Epithelial cell of proximal tubule (primary cell): ENCODE measurements at regions not wholly inside any gene's neighbourhood (a gene's known extent, or its start where the extent isn't known, plus 50 kb on each side); places are given as distances from the start of the nearest gene placed in this dataset.

Experiments used
- DNase-seq: peaks from one replicate; pipeline ENCODE4 v3.0.0-alpha.2; 2011; ENCODE audit warnings: low read depth
- H3K4me3 ChIP-seq: 2 replicates; pipeline ENCODE4 v1.5.1; 2011; ENCODE audit warnings: low read depth, mild to moderate bottlenecking, low read length
- TF ChIP-seq, protein P1 (sequence below): conservative IDR thresholded peaks from 2 replicates; pipeline ENCODE4 v1.5.1; 2012; ENCODE audit warnings: low read depth, mild to moderate bottlenecking, low read length

GRCh38 chr2:16013359-16013911, 73.1 kb downstream of the MYCN start:
- DNase-seq = no peak
- H3K4me3 ChIP-seq = no peak overlapping the region
- TF ChIP-seq, protein P1, sequence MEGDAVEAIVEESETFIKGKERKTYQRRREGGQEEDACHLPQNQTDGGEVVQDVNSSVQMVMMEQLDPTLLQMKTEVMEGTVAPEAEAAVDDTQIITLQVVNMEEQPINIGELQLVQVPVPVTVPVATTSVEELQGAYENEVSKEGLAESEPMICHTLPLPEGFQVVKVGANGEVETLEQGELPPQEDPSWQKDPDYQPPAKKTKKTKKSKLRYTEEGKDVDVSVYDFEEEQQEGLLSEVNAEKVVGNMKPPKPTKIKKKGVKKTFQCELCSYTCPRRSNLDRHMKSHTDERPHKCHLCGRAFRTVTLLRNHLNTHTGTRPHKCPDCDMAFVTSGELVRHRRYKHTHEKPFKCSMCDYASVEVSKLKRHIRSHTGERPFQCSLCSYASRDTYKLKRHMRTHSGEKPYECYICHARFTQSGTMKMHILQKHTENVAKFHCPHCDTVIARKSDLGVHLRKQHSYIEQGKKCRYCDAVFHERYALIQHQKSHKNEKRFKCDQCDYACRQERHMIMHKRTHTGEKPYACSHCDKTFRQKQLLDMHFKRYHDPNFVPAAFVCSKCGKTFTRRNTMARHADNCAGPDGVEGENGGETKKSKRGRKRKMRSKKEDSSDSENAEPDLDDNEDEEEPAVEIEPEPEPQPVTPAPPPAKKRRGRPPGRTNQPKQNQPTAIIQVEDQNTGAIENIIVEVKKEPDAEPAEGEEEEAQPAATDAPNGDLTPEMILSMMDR = no peak

GRCh38 chr2:16012626-16013358, 72.4 kb downstream of the MYCN start:
- DNase-seq = no peak
- TF ChIP-seq, protein P1 = no peak
- H3K4me3 ChIP-seq = no peak overlapping the region

DNA sequence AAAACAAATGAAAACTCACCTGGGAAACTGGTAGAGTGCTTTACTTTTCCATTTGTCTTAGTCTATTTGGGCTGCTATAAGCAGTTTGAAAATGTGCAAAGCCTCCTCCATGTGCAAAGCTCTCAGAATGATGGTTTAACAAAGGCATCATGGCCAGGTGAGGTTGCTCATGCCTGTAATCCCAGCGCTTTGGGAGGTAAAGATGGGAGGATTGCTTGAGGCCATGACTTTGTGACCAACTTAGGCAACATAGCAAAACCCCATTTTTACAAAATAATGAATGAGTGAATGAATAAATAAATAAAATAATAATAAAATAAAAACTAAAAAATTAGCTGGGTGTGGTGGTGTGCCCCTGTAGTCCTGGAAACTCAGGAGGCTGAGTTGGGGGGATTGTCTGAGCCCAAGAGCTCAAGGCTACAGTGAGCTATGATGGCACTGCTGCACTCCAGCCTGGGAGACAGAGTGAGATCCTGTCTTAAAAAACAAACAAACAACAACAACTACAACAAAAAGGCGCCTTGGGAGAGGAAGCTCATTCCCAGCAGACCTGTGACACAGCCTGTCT, 71.8 kb downstream of the MYCN start:
- TF ChIP-seq, protein P1 = no peak
- H3K4me3 ChIP-seq = no peak overlapping the region
- no peak for DNase-seq

- no peak for DNase-seq
- H3K4me3 ChIP-seq = no peak overlapping the region
- TF ChIP-seq, protein P1 = no peak
Observed at GRCh38 chr2:16011621-16011960, 71.2 kb downstream of the MYCN start.

DNA sequence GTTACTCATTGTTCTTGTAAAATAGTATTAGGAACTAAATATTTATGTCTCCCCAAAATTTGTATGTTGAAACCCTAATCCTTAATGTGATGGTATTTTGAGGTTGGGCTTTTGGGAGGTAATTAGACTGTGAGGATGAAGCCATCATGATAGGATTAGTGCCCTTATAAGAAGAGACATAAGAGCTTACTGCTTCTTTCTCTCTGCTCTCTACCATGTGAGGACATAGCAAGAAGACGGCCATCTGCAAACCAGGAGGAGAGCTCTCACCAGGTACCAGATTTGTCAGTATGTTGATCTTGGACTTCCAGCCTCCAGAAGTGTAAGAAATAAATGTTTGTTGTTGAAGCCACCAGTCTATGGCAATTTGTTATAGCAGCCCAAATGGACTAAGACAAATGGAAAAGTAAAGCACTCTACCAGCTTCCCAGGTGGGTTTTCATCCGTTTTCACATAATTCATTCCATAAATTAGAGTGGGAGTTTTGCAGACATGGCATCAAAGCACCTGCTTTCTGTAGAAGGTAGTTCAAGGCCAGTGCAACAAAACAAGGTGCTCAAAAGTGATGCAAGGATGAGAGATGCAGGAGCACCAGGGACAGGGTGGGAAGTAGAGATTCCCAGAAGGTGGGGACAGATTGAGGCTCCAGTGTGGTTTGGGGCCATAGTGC, 70.7 kb downstream of the MYCN start:
- TF ChIP-seq, protein P1 = no peak
- H3K4me3 ChIP-seq = no peak overlapping the region
- no peak for DNase-seq

DNA sequence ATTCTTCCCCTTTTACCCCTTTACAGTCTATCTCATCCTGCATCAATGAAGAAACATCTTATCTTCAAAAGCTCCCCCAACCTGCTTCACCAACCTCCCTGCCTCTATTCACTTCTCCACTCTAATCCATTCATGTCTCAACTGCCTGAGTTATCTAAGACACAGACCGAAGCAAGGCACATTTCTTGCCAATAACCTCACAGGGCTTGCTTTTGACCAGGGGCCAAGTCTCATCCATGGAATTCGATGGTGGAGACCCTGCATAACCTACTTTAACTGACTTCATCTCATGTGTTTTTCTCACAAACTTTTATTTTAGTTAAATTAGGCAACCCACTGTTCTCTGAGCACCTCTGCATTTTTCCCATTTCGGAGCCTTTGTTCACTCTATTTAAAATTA, 69.7 kb downstream of the MYCN start:
- H3K4me3 ChIP-seq = no peak overlapping the region
- TF ChIP-seq, protein P1 = no peak
- DNase-seq = no peak

GRCh38 chr2:16009560-16009959, 69.2 kb downstream of the MYCN start:
- H3K4me3 ChIP-seq = no peak overlapping the region
- DNase-seq = no peak
- TF ChIP-seq, protein P1 = no peak
